H1 (cell line): ENCODE measurements at regions not wholly inside any gene's neighbourhood (a gene's known extent, or its start where the extent isn't known, plus 50 kb on each side); places are given as distances from the start of the nearest gene placed in this dataset.

ENCODE experiments used
- CTCF ChIA-PET: fragments of 300-600 bp; sonication (Branson Sonifier 250); formaldehyde crosslinking; loops from one replicate; lab custom pipeline; 2021; ENCODE audit not compliant: partially characterized antibody; lab: Charles Lee
- POLR2A ChIA-PET: fragments of 300-600 bp; sonication (Branson Sonifier 250); formaldehyde crosslinking; loops from one replicate; lab custom pipeline; 2021; ENCODE audit warnings: inconsistent platforms; ENCODE audit not compliant: partially characterized antibody; lab: Charles Lee
- DNase-seq, 2 experiments: peaks; one replicate each; pipeline versions ENCODE4 v3.0.0 to v3.0.0-alpha.2; 2010 to 2022; ENCODE audit warnings: low spot score in 2 of 2, low read depth in 1 of 2, mixed read lengths in 1 of 2
- FAIRE-seq: peaks from 2 replicates; lab custom pipeline; 2011; peaks lifted over from hg19 to GRCh38; lab: Jason Lieb, UNC
- H2AFZ ChIP-seq: 2 replicates; pipeline ENCODE4 v1.8.1; 2012; ENCODE audit warnings: low read length, inconsistent platforms
- H2AK5ac ChIP-seq: 2 replicates; pipeline ENCODE4 v1.6.1; 2013; ENCODE audit warnings: low read depth, low read length
- H2BK120ac ChIP-seq: replicated peaks from 2 replicates; pipeline ENCODE3; 2013; ENCODE audit warnings: low read depth, low read length, inconsistent platforms
- H2BK12ac ChIP-seq: 2 replicates; pipeline ENCODE4 v1.6.1; 2013; ENCODE audit warnings: low read depth, low read length
- H2BK15ac ChIP-seq: 2 replicates; pipeline ENCODE4 v1.6.1; 2013; ENCODE audit warnings: low read length
- H2BK20ac ChIP-seq: 2 replicates; pipeline ENCODE4 v1.6.1; 2013; ENCODE audit warnings: low read length
- H2BK5ac ChIP-seq: 2 replicates; pipeline ENCODE4 v1.6.1; 2013; ENCODE audit warnings: low read depth, low read length
- H3K14ac ChIP-seq: 2 replicates; pipeline ENCODE4 v1.6.1; 2013; ENCODE audit warnings: inconsistent platforms; ENCODE audit not compliant: insufficient read length
- H3K18ac ChIP-seq: 2 replicates; pipeline ENCODE4 v1.6.1; 2013; ENCODE audit warnings: low read length; ENCODE audit errors: extremely low read depth
- H3K23ac ChIP-seq: 2 replicates; pipeline ENCODE4 v1.6.1; 2013; ENCODE audit warnings: inconsistent platforms; ENCODE audit not compliant: insufficient read length
- H3K23me2 ChIP-seq: 2 replicates; pipeline ENCODE4 v1.6.1; 2013; ENCODE audit warnings: low read depth, low read length
- H3K27ac ChIP-seq: 2 replicates; pipeline ENCODE4 v1.6.1; 2011; ENCODE audit warnings: low read depth, low read length, inconsistent platforms
- H3K27me3 ChIP-seq, 4 experiments: replicated peaks in 1 of 4; 1 replicate in 1 of 4; 2 replicates in 3 of 4; pipeline versions ENCODE4 v1.6.1 to v1.8.1; 2011 to 2013; ENCODE audit warnings: low read length in 3 of 4, mild to moderate bottlenecking in 3 of 4, inconsistent platforms in 2 of 4, mixed read lengths in 2 of 4, moderate library complexity in 1 of 4; ENCODE audit not compliant: control insufficient read depth in 3 of 4, insufficient read depth in 3 of 4; ENCODE audit errors: extremely low read depth in 1 of 4
- H3K36me3 ChIP-seq, 4 experiments: 2 replicates each; pipeline versions ENCODE4 v1.6.1 to v1.8.1; 2011 to 2013; ENCODE audit warnings: mild to moderate bottlenecking in 4 of 4, low read length in 3 of 4, moderate library complexity in 2 of 4, control low read depth in 1 of 4, inconsistent platforms in 1 of 4; ENCODE audit not compliant: insufficient read depth in 4 of 4, control insufficient read depth in 2 of 4
- H3K4ac ChIP-seq: replicated peaks from 2 replicates; pipeline ENCODE3; 2013; ENCODE audit warnings: low read length, low read depth, mixed read lengths, inconsistent platforms; ENCODE audit not compliant: insufficient read length
- H3K4me1 ChIP-seq, 4 experiments: replicated peaks in 1 of 4; 1 replicate in 1 of 4; 2 replicates in 3 of 4; pipeline versions ENCODE4 v1.6.1 to v1.8.1; 2011 to 2013; ENCODE audit warnings: low read length in 3 of 4, inconsistent platforms in 2 of 4, mixed read lengths in 1 of 4; ENCODE audit not compliant: insufficient read depth in 4 of 4, control insufficient read depth in 3 of 4
- H3K4me2 ChIP-seq, 2 experiments: 2 replicates each; pipeline versions ENCODE4 v1.6.1 to v1.8.1; 2011 to 2013; ENCODE audit warnings: low read depth in 2 of 2, low read length in 2 of 2, control low read depth in 1 of 2, inconsistent platforms in 1 of 2, mild to moderate bottlenecking in 1 of 2; ENCODE audit not compliant: insufficient read depth in 1 of 2
- H3K4me3 ChIP-seq, 4 experiments: fragments of 200-600, 300-600 bp in 1 of 4; sonication (generic), shearing (Covaris generic), sonication (Bioruptor Twin) in 1 of 4; 2 replicates each; pipeline versions ENCODE4 v1.5.1 to v1.8.1; 2011 to 2016; ENCODE audit warnings: low read length in 4 of 4, low read depth in 3 of 4, control low read depth in 2 of 4, inconsistent platforms in 2 of 4, mild to moderate bottlenecking in 2 of 4, mixed read lengths in 1 of 4, moderate library complexity in 1 of 4; ENCODE audit not compliant: insufficient read depth in 2 of 4; ENCODE audit errors: extremely low read depth in 1 of 4
- H3K56ac ChIP-seq: replicated peaks from 2 replicates; pipeline ENCODE3; 2013; ENCODE audit warnings: low read depth, mild to moderate bottlenecking, mixed read lengths, low read length, inconsistent platforms; ENCODE audit not compliant: insufficient read length
- H3K79me1 ChIP-seq: 2 replicates; pipeline ENCODE4 v1.6.1; 2013; ENCODE audit warnings: low read depth, low read length, control low read depth
- H3K79me2 ChIP-seq, 2 experiments: 2 replicates each; pipeline versions ENCODE4 v1.6.1 to v1.8.1; 2012 to 2013; ENCODE audit warnings: low read length in 2 of 2, mild to moderate bottlenecking in 2 of 2, inconsistent platforms in 1 of 2; ENCODE audit not compliant: insufficient read depth in 2 of 2, control insufficient read depth in 1 of 2
- H3K9ac ChIP-seq, 4 experiments: replicated peaks in 1 of 4; 1 replicate in 1 of 4; 2 replicates in 3 of 4; pipeline versions ENCODE4 v1.6.1 to v1.8.1; 2011 to 2013; ENCODE audit warnings: low read depth in 3 of 4, low read length in 3 of 4, control low read depth in 2 of 4, mild to moderate bottlenecking in 2 of 4, moderate library complexity in 2 of 4, inconsistent platforms in 1 of 4; ENCODE audit errors: extremely low read depth in 1 of 4
- H3K9me3 ChIP-seq, 2 experiments: 2 replicates each; pipeline versions ENCODE4 v1.6.1 to v1.8.1; 2012 to 2013; ENCODE audit warnings: mild to moderate bottlenecking in 2 of 2, moderate library complexity in 2 of 2, control low read depth in 1 of 2, inconsistent platforms in 1 of 2, low read depth in 1 of 2, low read length in 1 of 2, mixed read lengths in 1 of 2; ENCODE audit not compliant: insufficient read depth in 2 of 2
- H4K20me1 ChIP-seq, 2 experiments: replicated peaks in 1 of 2; 2 replicates each; pipeline versions ENCODE3 to v1.8.1; 2011 to 2013; ENCODE audit warnings: inconsistent platforms in 2 of 2, low read length in 2 of 2, mild to moderate bottlenecking in 1 of 2; ENCODE audit not compliant: insufficient read depth in 2 of 2, control insufficient read depth in 1 of 2
- H4K5ac ChIP-seq: 2 replicates; pipeline ENCODE4 v1.6.1; 2013; ENCODE audit warnings: low read length, low read depth, mixed read lengths, inconsistent platforms; ENCODE audit not compliant: insufficient read length
- H4K8ac ChIP-seq: 2 replicates; pipeline ENCODE4 v1.8.0; 2013; ENCODE audit warnings: mild to moderate bottlenecking, moderate library complexity, low read length, inconsistent platforms; ENCODE audit not compliant: insufficient read depth; ENCODE audit errors: extremely low read depth
- H4K91ac ChIP-seq: replicated peaks from 2 replicates; pipeline ENCODE3; 2013; ENCODE audit warnings: low read length, mixed read lengths, inconsistent platforms; ENCODE audit not compliant: insufficient read length
- ASH2L ChIP-seq: fragments of 200-600, 300-600 bp; sonication (generic); IDR thresholded peaks from one replicate; pipeline ENCODE4 v1.7.1; 2017; ENCODE audit warnings: low read length
- CBX5 ChIP-seq: fragments of 300-800, 300-1000 bp; sonication (generic); IDR thresholded peaks from 2 replicates; pipeline ENCODE4 v1.7.1; 2016; ENCODE audit warnings: antibody characterized with exemption, low read length, low read depth
- E2F6 ChIP-seq: IDR thresholded peaks from 2 replicates; pipeline ENCODE4 v1.6.1; 2012; ENCODE audit warnings: inconsistent platforms
- EZH2 ChIP-seq: fragments of 200-600 bp; sonication (generic); IDR thresholded peaks from 2 replicates; pipeline ENCODE4 v1.7.1; 2012; ENCODE audit warnings: low read depth, mild to moderate bottlenecking, moderate library complexity, low read length, inconsistent platforms; ENCODE audit not compliant: severe bottlenecking
- GTF2F1 ChIP-seq: IDR thresholded peaks from 2 replicates; pipeline ENCODE4 v1.6.1; 2012; ENCODE audit warnings: low read depth, low read length, improper control_type of control experiment, borderline replicate concordance
- KDM1A ChIP-seq: fragments of 200-600, 300-600 bp; sonication (generic); IDR thresholded peaks from 2 replicates; pipeline ENCODE4 v1.7.1; 2016; ENCODE audit warnings: mild to moderate bottlenecking, low read length, borderline replicate concordance
- POU5F1 ChIP-seq: IDR thresholded peaks from 2 replicates; pipeline ENCODE4 v1.6.1; 2011; ENCODE audit warnings: low read depth, mild to moderate bottlenecking, low read length, moderate library complexity
- RFX5 ChIP-seq: IDR thresholded peaks from 2 replicates; pipeline ENCODE4 v1.6.1; 2011; ENCODE audit warnings: low read depth, low read length, improper control_type of control experiment, borderline replicate concordance
- RNF2 ChIP-seq: fragments of 200-900, 300-1000 bp; sonication (generic); IDR thresholded peaks from 2 replicates; pipeline ENCODE4 v1.7.1; 2016; ENCODE audit warnings: borderline replicate concordance, low read depth, mild to moderate bottlenecking, antibody characterized with exemption, low read length; ENCODE audit not compliant: poor library complexity, severe bottlenecking; ENCODE audit errors: missing control alignments
- TCF12 ChIP-seq: IDR thresholded peaks from 2 replicates; pipeline ENCODE4 v1.6.1; 2011; ENCODE audit warnings: low read depth, mild to moderate bottlenecking, low read length
- WGBS, 2 experiments: shearing (Covaris generic) in 1 of 2; methylation state at CpG; one replicate each; pipeline versions ENCODE4 v1.1.6 to v1.1.7; 2013 to 2015; ENCODE audit warnings: low lambda C conversion rate in 2 of 2, mixed read lengths in 2 of 2, inconsistent platforms in 1 of 2, low coverage in 1 of 2, missing lambda C conversion rate in 1 of 2; ENCODE audit not compliant: insufficient replicate concordance in 2 of 2, insufficient coverage in 1 of 2, insufficient read length in 1 of 2; ENCODE audit errors: extremely low coverage in 1 of 2, missing lambda C conversion rate in 1 of 2; 5-methylcytosine and 5-hydroxymethylcytosine counted together

- Histone ChIP-seq H3K79me1 (no peaks in the 10 kb centered on the region), H4K5ac (no peak overlapping the region), H3K9ac (no peak overlapping the region), H4K8ac (no peak overlapping the region), H3K4me1 (no peaks in the 10 kb centered on the region), H2BK12ac (no peak overlapping the region), H2BK120ac (no peak overlapping the region), H3K27me3 (no peaks in the 10 kb centered on the region), H2BK5ac (no peak overlapping the region), H2BK15ac (no peak overlapping the region), H3K79me2 (no peaks in the 10 kb centered on the region), H3K56ac (no peak overlapping the region), H2AK5ac (no peak overlapping the region), H2AFZ (no peak overlapping the region), H4K91ac (no peak overlapping the region), H3K4me3 (no peak overlapping the region), H3K23me2 (no peaks in the 10 kb centered on the region), H3K18ac (no peak overlapping the region), H4K20me1 (no peaks in the 10 kb centered on the region), H3K4me2 (no peak overlapping the region), H2BK20ac (no peak overlapping the region), H3K9me3 (no peaks in the 10 kb centered on the region), H3K14ac (no peak overlapping the region), H3K4ac (no peak overlapping the region), H3K27ac (no peak overlapping the region), H3K23ac (no peak overlapping the region), H3K36me3 (no peaks in the 10 kb centered on the region)
- CTCF ChIA-PET = interaction anchor here (1.0 kb wide), 1 partner anchor 100 kb away, joined by 3 read pairs; no protein-coding TSS in a partner anchor
- 86% methylated on average over 1 of the region's 1 CpG; no CpG with 5 or more reads in 1 of the 2 experiments for WGBS, 2 experiments
- no peak for DNase-seq
- TF ChIP-seq TCF12 (no peak), EZH2 (no peak), GTF2F1 (no peak), E2F6 (no peak), POU5F1 (no peak), CBX5 (no peak), ASH2L (no peak), RNF2 (no peak), RFX5 (no peak), KDM1A (no peak)
- POLR2A ChIA-PET = no interaction called here
- FAIRE-seq = no peak
These were observed 262.4 kb upstream of the MIR17HG start for GRCh38 chr13:91085127-91085526.
